Natural killer cell (primary cell): ENCODE measurements at regions not wholly inside any gene's neighbourhood (a gene's known extent, or its start where the extent isn't known, plus 50 kb on each side); places are given as distances from the start of the nearest gene placed in this dataset.

Experiments used
- ATAC-seq, 3 donors: fragments of 150-1000 bp in 2 of 3; fragments of 200-7000 bp in 1 of 3; cut with Tn5 transposase; 1 replicate in 1 of 3; 2 replicates in 2 of 3; pipeline ENCODE4 v1.10.0; 2021; ENCODE audit warnings: mild to moderate bottlenecking in 2 of 3, moderate library complexity in 2 of 3
- DNase-seq, 2 donors: peaks; one replicate each; pipeline versions ENCODE4 v3.0.0 to v3.0.0-alpha.2; 2013 to 2021; ENCODE audit warnings: mixed read lengths in 1 of 2
- H3K27ac ChIP-seq: one replicate; pipeline ENCODE4 v1.5.1; 2013; ENCODE audit warnings: mild to moderate bottlenecking, low read length
- H3K27me3 ChIP-seq: one replicate; pipeline ENCODE4 v1.6.1; 2013; ENCODE audit warnings: low read length; ENCODE audit not compliant: control insufficient read depth, insufficient read depth
- H3K36me3 ChIP-seq: one replicate; pipeline ENCODE4 v1.6.1; 2013; ENCODE audit warnings: low read length; ENCODE audit not compliant: control insufficient read depth, insufficient read depth
- H3K4me1 ChIP-seq: one replicate; pipeline ENCODE4 v1.6.1; 2013; ENCODE audit warnings: low read length; ENCODE audit not compliant: control insufficient read depth, insufficient read depth
- H3K4me3 ChIP-seq: one replicate; pipeline ENCODE4 v1.5.1; 2013; ENCODE audit warnings: low read length
- H3K9me3 ChIP-seq: one replicate; pipeline ENCODE4 v1.6.1; 2013; ENCODE audit warnings: low read length; ENCODE audit not compliant: control insufficient read depth, insufficient read depth
- H3K27ac Mint-ChIP-seq, 2 donors: one replicate each; pipeline ENCODE4 v1.8.0; 2022; ENCODE audit warnings: mild to moderate bottlenecking in 2 of 2, mixed read lengths in 2 of 2, moderate library complexity in 1 of 2
- H3K27me3 Mint-ChIP-seq, 2 donors: one replicate each; pipeline ENCODE4 v1.8.0; 2022; ENCODE audit warnings: low read depth in 2 of 2, mixed read lengths in 2 of 2
- H3K36me3 Mint-ChIP-seq: one replicate; pipeline ENCODE4 v1.8.0; 2022; ENCODE audit warnings: mixed read lengths
- H3K4me1 Mint-ChIP-seq, 2 donors: one replicate each; pipeline ENCODE4 v1.8.0; 2022; ENCODE audit warnings: mixed read lengths in 2 of 2
- H3K4me3 Mint-ChIP-seq: one replicate; pipeline ENCODE4 v1.8.0; 2022; ENCODE audit warnings: mild to moderate bottlenecking, moderate library complexity, mixed read lengths
- H3K9me3 Mint-ChIP-seq, 2 donors: one replicate each; pipeline ENCODE4 v1.8.0; 2022; ENCODE audit warnings: mixed read lengths in 2 of 2
- WGBS: methylation state at CpG from one replicate; pipeline ENCODE4 v1.1.7; 2013; ENCODE audit warnings: missing lambda C conversion rate; ENCODE audit not compliant: insufficient coverage; 5-methylcytosine and 5-hydroxymethylcytosine counted together
- intact Hi-C: fragments of 100-400 bp; cut with micrococcal nuclease; formaldehyde crosslinking; loops from one replicate; pipeline ENCODE4 v1.14.2; 2022
- TF ChIP-seq, protein P1 (sequence below): fragments of 200-600 bp; IDR thresholded peaks from one replicate; pipeline ENCODE4 v1.8.0; 2022; ENCODE audit warnings: antibody characterized with exemption

DNA sequence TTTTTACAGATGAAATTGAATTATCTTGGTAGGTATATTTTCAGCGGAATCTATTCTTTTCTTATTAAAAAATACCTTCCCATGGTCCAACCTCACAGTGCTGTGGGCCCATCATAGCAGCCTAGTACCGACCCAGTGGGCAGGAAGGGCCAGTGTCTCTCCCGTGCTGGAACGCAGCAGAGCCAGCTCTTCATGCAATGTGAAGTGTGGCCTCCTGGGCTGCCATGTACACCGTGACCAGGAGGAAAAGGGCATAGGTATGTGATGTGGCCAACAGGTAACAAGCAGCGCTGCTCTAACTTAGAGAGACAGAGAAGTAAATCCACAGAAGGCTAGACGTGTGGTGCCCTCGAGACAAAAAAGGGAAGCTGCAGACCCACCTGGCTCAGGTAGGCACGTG is 221.1 kb upstream of the SALL3 start:
- WGBS = 84% methylated on average over 8 of the region's 9 CpGs
- H3K27me3 ChIP-seq = no peaks in the 10 kb centered on the region
- H3K4me1 ChIP-seq = no peaks in the 10 kb centered on the region
- Mint-ChIP-seq H3K9me3 (no peaks in the 10 kb centered on the region), H3K4me3 (no peak overlapping the region), H3K36me3 (no peaks in the 10 kb centered on the region), H3K27me3 (peaks cover 0 to 2% of the 10 kb centered on the region in 2 donors), H3K4me1 (no peaks in the 10 kb centered on the region), H3K27ac (no peak overlapping the region)
- H3K36me3 ChIP-seq = no peaks in the 10 kb centered on the region
- no peaks in the 10 kb centered on the region for H3K9me3 ChIP-seq
- ATAC-seq = no peak
- TF ChIP-seq, protein P1, sequence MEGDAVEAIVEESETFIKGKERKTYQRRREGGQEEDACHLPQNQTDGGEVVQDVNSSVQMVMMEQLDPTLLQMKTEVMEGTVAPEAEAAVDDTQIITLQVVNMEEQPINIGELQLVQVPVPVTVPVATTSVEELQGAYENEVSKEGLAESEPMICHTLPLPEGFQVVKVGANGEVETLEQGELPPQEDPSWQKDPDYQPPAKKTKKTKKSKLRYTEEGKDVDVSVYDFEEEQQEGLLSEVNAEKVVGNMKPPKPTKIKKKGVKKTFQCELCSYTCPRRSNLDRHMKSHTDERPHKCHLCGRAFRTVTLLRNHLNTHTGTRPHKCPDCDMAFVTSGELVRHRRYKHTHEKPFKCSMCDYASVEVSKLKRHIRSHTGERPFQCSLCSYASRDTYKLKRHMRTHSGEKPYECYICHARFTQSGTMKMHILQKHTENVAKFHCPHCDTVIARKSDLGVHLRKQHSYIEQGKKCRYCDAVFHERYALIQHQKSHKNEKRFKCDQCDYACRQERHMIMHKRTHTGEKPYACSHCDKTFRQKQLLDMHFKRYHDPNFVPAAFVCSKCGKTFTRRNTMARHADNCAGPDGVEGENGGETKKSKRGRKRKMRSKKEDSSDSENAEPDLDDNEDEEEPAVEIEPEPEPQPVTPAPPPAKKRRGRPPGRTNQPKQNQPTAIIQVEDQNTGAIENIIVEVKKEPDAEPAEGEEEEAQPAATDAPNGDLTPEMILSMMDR = no peak
- no peak for DNase-seq
- H3K4me3 ChIP-seq = no peak overlapping the region
- no peak overlapping the region for H3K27ac ChIP-seq
- intact Hi-C loops = no loop called here

DNA sequence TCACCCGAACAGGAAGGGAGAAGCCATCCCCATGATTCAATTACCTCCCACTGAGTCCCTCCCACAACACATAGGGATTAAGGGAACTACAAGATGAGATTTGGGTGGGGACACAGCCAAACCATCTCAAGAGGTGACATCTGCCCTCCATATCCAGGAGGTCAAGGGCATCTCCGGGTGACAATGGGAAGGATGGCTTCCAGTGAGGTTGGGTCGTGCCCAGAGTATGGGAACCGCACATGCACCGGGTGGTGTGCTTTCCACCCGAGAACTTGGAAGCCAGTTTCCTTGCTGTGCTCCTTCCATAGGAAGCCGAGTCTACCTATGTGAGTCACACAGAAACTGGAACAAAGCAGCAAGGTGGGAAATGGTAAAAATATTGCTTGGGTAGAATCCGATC is 216.9 kb upstream of the SALL3 start:
- 95% methylated on average over 7 of the region's 8 CpGs for WGBS

DNA sequence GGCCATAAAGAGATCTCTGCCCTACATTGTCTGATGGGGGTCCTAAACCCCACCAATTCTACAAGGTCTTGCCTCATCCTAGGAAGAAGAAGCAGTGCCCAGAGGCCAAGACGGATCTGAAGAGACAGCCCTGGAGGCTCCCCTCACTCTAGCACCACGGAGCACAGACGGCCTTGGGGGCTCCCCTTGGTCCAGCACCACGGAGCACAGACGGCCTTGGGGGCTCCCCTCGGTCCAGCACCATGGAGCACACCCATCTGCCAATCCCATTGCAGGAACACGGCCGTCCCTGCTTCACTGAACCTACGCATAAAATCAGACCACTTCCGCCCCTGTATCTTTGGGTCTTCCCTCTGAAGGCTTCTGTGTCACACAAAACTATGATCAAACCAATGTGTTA is 215.1 kb upstream of the SALL3 start:
- 85% methylated on average over 10 of the region's 10 CpGs for WGBS
- Histone ChIP-seq H3K9me3 (no peaks in the 10 kb centered on the region), H3K4me3 (no peak overlapping the region), H3K27me3 (no peaks in the 10 kb centered on the region), H3K36me3 (no peaks in the 10 kb centered on the region), H3K4me1 (no peaks in the 10 kb centered on the region), H3K27ac (no peak overlapping the region)
- H3K9me3 Mint-ChIP-seq = no peaks in the 10 kb centered on the region
- no peaks in the 10 kb centered on the region for H3K36me3 Mint-ChIP-seq
- DNase-seq = no peak
- intact Hi-C loops = no loop called here
- H3K4me1 Mint-ChIP-seq = no peaks in the 10 kb centered on the region
- no peak overlapping the region for H3K4me3 Mint-ChIP-seq
- no peak for ATAC-seq
- H3K27ac Mint-ChIP-seq = no peak overlapping the region
- no peaks in the 10 kb centered on the region for H3K27me3 Mint-ChIP-seq
- TF ChIP-seq, protein P1 = no peak

More for the DNA sequence above, 216.9 kb upstream of the SALL3 start:
- Histone ChIP-seq H3K27ac (no peak overlapping the region), H3K36me3 (no peaks in the 10 kb centered on the region), H3K4me3 (no peak overlapping the region), H3K27me3 (no peaks in the 10 kb centered on the region), H3K4me1 (no peaks in the 10 kb centered on the region), H3K9me3 (no peaks in the 10 kb centered on the region)
- Mint-ChIP-seq H3K27ac (no peak overlapping the region), H3K27me3 (peaks cover 0 to 2% of the 10 kb centered on the region in 2 donors), H3K4me3 (no peak overlapping the region), H3K4me1 (no peaks in the 10 kb centered on the region), H3K36me3 (no peaks in the 10 kb centered on the region), H3K9me3 (no peaks in the 10 kb centered on the region)
- intact Hi-C loops = no loop called here
- no peak for ATAC-seq
- no peak for DNase-seq
- TF ChIP-seq, protein P1 = no peak

DNA sequence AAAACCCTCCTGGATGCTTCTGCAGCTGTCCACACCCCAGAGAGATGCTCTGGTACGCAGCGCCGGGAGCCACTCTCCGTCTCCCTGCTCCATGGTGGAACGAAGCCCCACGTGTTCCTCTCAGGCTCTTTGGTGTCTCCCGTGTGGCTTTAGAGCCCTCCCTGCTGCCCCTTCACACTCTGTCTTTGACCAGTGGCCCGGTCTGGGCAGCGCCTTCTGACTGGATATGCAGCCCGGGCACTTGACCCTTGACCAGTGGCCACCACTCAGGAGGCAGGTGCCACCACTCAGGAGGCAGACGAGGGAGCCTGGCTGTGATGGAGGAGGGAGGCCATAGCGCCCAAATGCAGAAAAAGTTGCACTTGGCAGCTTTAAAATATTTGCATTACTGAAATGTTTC is 214.5 kb upstream of the SALL3 start:
- Histone ChIP-seq H3K36me3 (no peaks in the 10 kb centered on the region), H3K27me3 (no peaks in the 10 kb centered on the region), H3K4me3 (no peak overlapping the region), H3K4me1 (no peaks in the 10 kb centered on the region), H3K27ac (no peak overlapping the region), H3K9me3 (no peaks in the 10 kb centered on the region)
- no peaks in the 10 kb centered on the region for H3K27me3 Mint-ChIP-seq
- no peaks in the 10 kb centered on the region for H3K9me3 Mint-ChIP-seq
- TF ChIP-seq, protein P1 = no peak
- no peak for ATAC-seq
- H3K4me3 Mint-ChIP-seq = no peak overlapping the region
- intact Hi-C loops = no loop called here
- no peak overlapping the region for H3K27ac Mint-ChIP-seq
- H3K36me3 Mint-ChIP-seq = no peaks in the 10 kb centered on the region
- H3K4me1 Mint-ChIP-seq = no peaks in the 10 kb centered on the region
- no peak for DNase-seq
- 89% methylated on average over 12 of the region's 12 CpGs for WGBS
